Mesodermal cell (in vitro differentiated cells): ENCODE measurements at regions not wholly inside any gene's neighbourhood (a gene's known extent, or its start where the extent isn't known, plus 50 kb on each side); places are given as distances from the start of the nearest gene placed in this dataset.
A peak's percentile ranks its signal among the peaks of the same experiment; 100 is the strongest.

Experiments
- H3K27ac ChIP-seq: 2 replicates; pipeline ENCODE4 v1.7.0; 2013; ENCODE audit warnings: mild to moderate bottlenecking, low read depth, low read length, moderate library complexity; ENCODE audit not compliant: severe bottlenecking
- H3K36me3 ChIP-seq: 2 replicates; pipeline ENCODE4 v1.7.1; 2013; ENCODE audit warnings: mild to moderate bottlenecking, low read length, moderate library complexity; ENCODE audit not compliant: control insufficient read depth, insufficient read depth
- H3K4me1 ChIP-seq: one replicate; pipeline ENCODE4 v1.7.1; 2013; ENCODE audit warnings: mild to moderate bottlenecking, low read length; ENCODE audit not compliant: insufficient read depth, control insufficient read depth, poor library complexity, severe bottlenecking
- H3K4me3 ChIP-seq: 2 replicates; pipeline ENCODE4 v1.7.0; 2013; ENCODE audit warnings: low read length, control low read depth, mild to moderate bottlenecking; ENCODE audit not compliant: insufficient read depth, poor library complexity, severe bottlenecking; ENCODE audit errors: extremely low read depth
- H3K9me3 ChIP-seq: 2 replicates; pipeline ENCODE4 v1.7.1; 2013; ENCODE audit warnings: mild to moderate bottlenecking, low read length, moderate library complexity; ENCODE audit not compliant: control insufficient read depth
- WGBS, 2 experiments: methylation state at CpG; one replicate each; pipeline ENCODE4 v1.1.5; 2013; ENCODE audit warnings: missing lambda C conversion rate in 2 of 2; ENCODE audit not compliant: insufficient coverage in 2 of 2; 5-methylcytosine and 5-hydroxymethylcytosine counted together

- Histone ChIP-seq H3K9me3 (no peaks in the 10 kb centered on the region), H3K36me3 (no peaks in the 10 kb centered on the region), H3K27ac (no peak overlapping the region), H3K4me3 (no peak overlapping the region), H3K4me1 (peaks cover 8% of the 10 kb centered on the region)
- 47 to 60% methylated on average over 14 to 16 of the region's 28 CpGs for WGBS, 2 experiments
Measured at GRCh38 chr5:88144219-88145001, 124.2 kb downstream of the TMEM161B start.

DNA sequence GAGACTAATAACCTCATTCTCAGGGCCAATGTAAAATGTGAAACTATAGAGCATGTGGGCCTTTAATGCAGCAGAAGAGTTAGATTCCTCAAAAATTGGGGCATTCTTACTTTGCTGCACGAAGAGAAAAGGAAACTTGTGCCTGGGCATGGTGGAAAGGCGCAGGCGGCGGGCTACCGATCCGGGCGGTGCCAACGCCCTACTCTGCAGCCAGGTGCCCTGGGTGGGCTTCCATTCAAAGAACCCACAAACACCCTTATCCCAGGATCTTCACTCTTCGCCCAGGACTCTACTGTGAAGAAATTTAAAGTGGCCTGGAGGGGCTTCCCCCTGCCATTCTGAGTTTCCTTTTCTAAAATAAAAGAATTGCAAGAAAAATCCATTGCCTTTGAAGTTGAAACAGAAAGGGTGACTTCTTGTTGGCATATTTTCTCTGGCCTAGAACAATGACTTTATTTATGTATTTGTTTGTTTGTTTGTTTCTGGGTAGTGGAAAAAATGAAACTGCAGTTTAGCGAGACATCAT is 124.9 kb downstream of the TMEM161B start:
- H3K27ac ChIP-seq = no peak overlapping the region
- 50 to 70% methylated on average over 1 to 8 of the region's 10 CpGs for WGBS, 2 experiments
- H3K4me1 ChIP-seq = peaks cover 8% of the 10 kb centered on the region
- no peaks in the 10 kb centered on the region for H3K36me3 ChIP-seq
- no peak overlapping the region for H3K4me3 ChIP-seq
- H3K9me3 ChIP-seq = no peaks in the 10 kb centered on the region

- H3K27ac ChIP-seq = no peak overlapping the region
- 35 to 41% methylated on average over 12 to 18 of the region's 20 CpGs for WGBS, 2 experiments
- peaks cover 8% of the 10 kb centered on the region for H3K4me1 ChIP-seq
- no peaks in the 10 kb centered on the region for H3K9me3 ChIP-seq
- H3K36me3 ChIP-seq = no peaks in the 10 kb centered on the region
- no peak overlapping the region for H3K4me3 ChIP-seq
Measured at GRCh38 chr5:88142886-88143692, 125.6 kb downstream of the TMEM161B start.

DNA sequence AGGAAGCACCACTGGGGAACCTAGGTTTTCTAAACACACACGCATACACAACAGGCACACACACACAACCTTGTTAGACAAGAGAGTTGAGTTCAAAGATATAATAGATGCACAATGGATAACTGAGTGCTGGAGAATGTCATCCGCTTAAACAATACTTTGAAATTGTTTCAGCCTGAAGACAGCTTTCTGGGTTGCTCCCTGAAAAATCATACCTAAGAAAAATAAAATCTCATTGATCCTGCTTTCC is 126.1 kb downstream of the TMEM161B start:
- no peak overlapping the region for H3K4me3 ChIP-seq
- no peaks in the 10 kb centered on the region for H3K9me3 ChIP-seq
- no peaks in the 10 kb centered on the region for H3K36me3 ChIP-seq
- 33 to 40% methylated on average over 1 of the region's 2 CpGs for WGBS, 2 experiments
- H3K4me1 ChIP-seq = peaks cover 8% of the 10 kb centered on the region
- H3K27ac ChIP-seq = no peak overlapping the region

- Histone ChIP-seq H3K4me3 (peak overlapping the region; percentile 33), H3K9me3 (no peaks in the 10 kb centered on the region), H3K4me1 (peaks cover 8% of the 10 kb centered on the region), H3K27ac (no peak overlapping the region), H3K36me3 (no peaks in the 10 kb centered on the region)
- 0 to 1% methylated on average over 14 to 24 of the region's 49 CpGs for WGBS, 2 experiments
Measured at GRCh38 chr5:88140856-88141752, 127.5 kb downstream of the TMEM161B start.

GRCh38 chr5:88140396-88140855 is 128.2 kb downstream of the TMEM161B start:
- WGBS, 2 experiments = 6 to 21% methylated on average over 9 to 13 of the region's 15 CpGs
- peak overlapping the region; percentile 33 for H3K4me3 ChIP-seq
- H3K27ac ChIP-seq = no peak overlapping the region
- no peaks in the 10 kb centered on the region for H3K9me3 ChIP-seq
- H3K36me3 ChIP-seq = no peaks in the 10 kb centered on the region
- H3K4me1 ChIP-seq = peaks cover 8% of the 10 kb centered on the region

DNA sequence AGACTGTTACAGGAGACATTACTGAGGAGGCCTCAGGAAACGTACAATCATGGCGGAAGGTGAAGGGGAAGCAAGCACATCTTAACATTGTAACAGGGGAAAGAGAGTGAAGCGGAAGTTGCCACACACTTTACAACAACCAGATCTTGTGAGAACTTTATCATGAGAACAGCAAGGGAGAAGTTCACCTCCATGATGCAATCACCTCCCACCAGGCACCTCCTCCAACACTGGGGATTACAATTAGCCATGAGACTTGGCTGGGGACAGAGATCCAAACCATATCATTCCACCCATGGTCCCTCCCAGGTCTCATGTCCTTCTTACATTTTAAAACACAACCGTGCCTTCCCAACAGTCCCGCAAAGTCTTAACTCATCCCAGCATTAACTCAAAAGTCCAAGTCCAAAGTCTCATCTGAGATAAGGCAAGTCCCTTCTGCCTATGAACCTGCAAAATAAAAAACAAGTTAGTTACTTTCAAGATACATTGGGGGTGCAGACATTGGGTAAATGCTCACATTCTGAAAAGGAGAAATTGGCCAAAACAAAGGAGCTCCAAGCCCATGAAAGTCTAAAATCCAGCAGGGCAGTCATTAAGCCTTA is 138.3 kb downstream of the TMEM161B start:
- no peak overlapping the region for H3K27ac ChIP-seq
- H3K9me3 ChIP-seq = no peaks in the 10 kb centered on the region
- no peaks in the 10 kb centered on the region for H3K36me3 ChIP-seq
- 90 to 94% methylated on average over 2 to 5 of the region's 5 CpGs for WGBS, 2 experiments
- H3K4me3 ChIP-seq = no peak overlapping the region
- H3K4me1 ChIP-seq = no peaks in the 10 kb centered on the region

- no peak overlapping the region for H3K4me3 ChIP-seq
- 100% methylated on average over 2 of the region's 2 CpGs for WGBS, 2 experiments
- H3K27ac ChIP-seq = no peak overlapping the region
Measured at GRCh38 chr5:88128813-88129212, 139.8 kb downstream of the TMEM161B start.

GRCh38 chr5:88119535-88120125 is 149.0 kb downstream of the TMEM161B start:
- no peak overlapping the region for H3K4me3 ChIP-seq
- H3K27ac ChIP-seq = no peak overlapping the region
- 88 to 97% methylated on average over 3 of the region's 4 CpGs for WGBS, 2 experiments

More at GRCh38 chr5:88128813-88129212, 139.8 kb downstream of the TMEM161B start:
- Histone ChIP-seq H3K4me1 (no peaks in the 10 kb centered on the region), H3K9me3 (no peaks in the 10 kb centered on the region), H3K36me3 (no peaks in the 10 kb centered on the region)

DNA sequence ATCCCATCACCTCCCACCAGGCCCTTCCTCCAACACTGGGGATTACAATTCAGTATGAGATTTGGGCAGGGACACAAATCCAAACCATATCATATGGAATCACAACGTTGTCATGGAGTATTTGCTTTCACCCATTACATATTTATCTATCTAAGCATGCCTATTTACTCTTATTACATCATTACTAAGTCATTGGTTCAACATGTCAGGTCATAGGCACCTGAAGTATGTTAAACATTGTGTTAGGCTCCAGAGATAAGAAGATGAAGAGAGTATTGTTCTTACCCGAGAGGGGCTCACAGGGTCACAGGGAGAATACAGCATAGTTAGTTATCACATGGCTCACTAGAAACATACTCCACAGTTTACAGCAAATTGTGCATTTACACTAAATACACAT is 150.5 kb downstream of the TMEM161B start:
- no peaks in the 10 kb centered on the region for H3K4me1 ChIP-seq
- no CpG with 5 or more reads among the region's 2 CpGs for WGBS, 2 experiments
- H3K4me3 ChIP-seq = no peak overlapping the region
- H3K9me3 ChIP-seq = no peaks in the 10 kb centered on the region
- H3K27ac ChIP-seq = no peak overlapping the region
- no peaks in the 10 kb centered on the region for H3K36me3 ChIP-seq

More at GRCh38 chr5:88119535-88120125, 149.0 kb downstream of the TMEM161B start:
- Histone ChIP-seq H3K9me3 (no peaks in the 10 kb centered on the region), H3K36me3 (no peaks in the 10 kb centered on the region), H3K4me1 (no peaks in the 10 kb centered on the region)
